ENCODE measurements at regions not wholly inside any gene's neighbourhood (a gene's known extent, or its start where the extent isn't known, plus 50 kb on each side); places are given as distances from the start of the nearest gene placed in this dataset.

GRCh38 chr9:28848671-28849070, 1275.4 kb upstream of the C9orf72 start:
- H3K27ac ChIP-seq: no peak overlapping the region
- no peaks in the 10 kb centered on the region for H3K36me3 ChIP-seq
- DNase-seq (no peak), ATAC-seq (no peak)
- no peaks in the 10 kb centered on the region for H3K4me1 ChIP-seq
- intact Hi-C loops (cut with DNase I): no loop called here
- H3K9me3 ChIP-seq: no peaks in the 10 kb centered on the region
- H3K4me3 ChIP-seq: no peak overlapping the region
- TF ChIP-seq CTCF (IDR thresholded peaks at IDR 0.05): no peak
- WGBS, 2 donors: 45 to 77% methylated on average over 2 of the region's 2 CpGs
- no peaks in the 10 kb centered on the region for H3K27me3 ChIP-seq

- intact Hi-C loops (cut with DNase I): no loop called here
- H3K4me1 ChIP-seq: no peaks in the 10 kb centered on the region
- no peaks in the 10 kb centered on the region for H3K36me3 ChIP-seq
- ATAC-seq (no peak), DNase-seq (no peak)
- no peak for TF ChIP-seq CTCF (IDR thresholded peaks at IDR 0.05)
- no peak overlapping the region for H3K4me3 ChIP-seq
- 31 to 46% methylated on average over 4 of the region's 4 CpGs for WGBS, 2 donors
- H3K27me3 ChIP-seq: no peaks in the 10 kb centered on the region
- H3K27ac ChIP-seq: no peak overlapping the region
- no peaks in the 10 kb centered on the region for H3K9me3 ChIP-seq
Measured at GRCh38 chr9:28853477-28853876, 1280.2 kb upstream of the C9orf72 start.

- Histone ChIP-seq H3K27ac (no peak overlapping the region), H3K4me1 (no peaks in the 10 kb centered on the region), H3K36me3 (no peaks in the 10 kb centered on the region), H3K9me3 (no peaks in the 10 kb centered on the region), H3K4me3 (no peak overlapping the region), H3K27me3 (no peaks in the 10 kb centered on the region)
- DNase-seq: no peak
- ATAC-seq: no peak
- intact Hi-C loops (cut with DNase I): no loop called here
- no peak for TF ChIP-seq CTCF (IDR thresholded peaks at IDR 0.05)
Measured at GRCh38 chr9:28866951-28867350, 1293.7 kb upstream of the C9orf72 start.

- no peak for ATAC-seq
- 84% methylated on average over 2 of the region's 2 CpGs for WGBS, 2 donors
- no peaks in the 10 kb centered on the region for H3K4me1 ChIP-seq
- TF ChIP-seq CTCF (IDR thresholded peaks at IDR 0.05): no peak
- H3K4me3 ChIP-seq: no peak overlapping the region
- H3K36me3 ChIP-seq: no peaks in the 10 kb centered on the region
- intact Hi-C loops (cut with DNase I): no loop called here
- H3K9me3 ChIP-seq: no peaks in the 10 kb centered on the region
- no peak overlapping the region for H3K27ac ChIP-seq
- H3K27me3 ChIP-seq: no peaks in the 10 kb centered on the region
- DNase-seq: no peak
Measured at GRCh38 chr9:28868228-28868990, 1295.1 kb upstream of the C9orf72 start.
